ENCODE measurements at regions not wholly inside any gene's neighbourhood (a gene's known extent, or its start where the extent isn't known, plus 50 kb on each side); places are given as distances from the start of the nearest gene placed in this dataset.

DNA sequence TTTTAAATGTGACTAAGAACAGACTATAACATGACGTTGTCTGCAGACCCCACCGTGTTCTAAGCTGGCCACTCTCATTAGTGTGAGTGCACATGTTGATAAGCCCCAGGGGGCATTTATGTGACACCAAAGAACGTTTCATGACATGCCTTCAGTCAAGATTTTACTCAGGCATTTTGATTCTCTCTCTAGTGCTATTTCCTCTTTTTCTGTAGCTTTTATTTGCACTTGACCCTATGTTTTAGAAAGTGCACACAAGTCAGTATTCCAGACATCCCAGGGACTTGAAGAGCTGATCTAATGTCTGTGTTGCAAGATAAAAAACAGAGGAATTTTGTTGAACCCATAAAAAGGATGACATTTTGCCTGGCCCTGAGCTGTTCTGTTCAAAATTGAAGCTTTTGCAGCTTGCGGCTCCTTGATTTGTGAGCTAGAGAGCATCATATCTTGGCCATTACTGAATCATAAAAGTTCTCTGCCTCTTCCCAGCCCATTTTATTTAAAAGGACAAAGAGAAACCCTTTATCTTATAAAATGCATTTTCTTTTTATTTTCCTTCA, 80.9 kb upstream of the TYRP1 start:
- TF ChIP-seq POLR2A (IDR thresholded peaks at IDR 0.05; ENCODE audit: low read length) (no peak), GATA1 (IDR thresholded peaks at IDR 0.05; ENCODE audit: low read depth, low read length) (no peak)
